HL-60 (cell line): ENCODE measurements at regions not wholly inside any gene's neighbourhood (a gene's known extent, or its start where the extent isn't known, plus 50 kb on each side); places are given as distances from the start of the nearest gene placed in this dataset.

Source experiments
- DNase-seq, 2 experiments: peaks; one replicate each; pipeline ENCODE4 v3.0.0-alpha.2; 2010 to 2020; ENCODE audit warnings: low read depth in 1 of 2, low spot score in 1 of 2
- H3K27ac ChIP-seq: fragments of 250-450 bp; sonication (Bioruptor Pico); replicated peaks from 2 replicates; pipeline ENCODE4 v1.5.1; 2020; ENCODE audit warnings: mild to moderate bottlenecking, moderate library complexity
- H3K27me3 ChIP-seq: fragments of 250-450 bp; sonication (Bioruptor Pico); 2 replicates; pipeline ENCODE4 v1.5.1; 2021; ENCODE audit warnings: mild to moderate bottlenecking, moderate library complexity; ENCODE audit not compliant: insufficient read depth, poor library complexity, severe bottlenecking
- H3K4me3 ChIP-seq: replicated peaks from 2 replicates; pipeline ENCODE4 v1.5.1; 2011; ENCODE audit warnings: mild to moderate bottlenecking, control low read depth, low read length; ENCODE audit not compliant: insufficient read depth
- CTCF ChIP-seq: IDR thresholded peaks from one replicate; pipeline ENCODE4 v1.5.1; 2011; ENCODE audit warnings: low read length, control low read depth, inconsistent platforms; ENCODE audit not compliant: insufficient read depth
- GABPA ChIP-seq: IDR thresholded peaks from 2 replicates; pipeline ENCODE4 v1.6.1; 2012; ENCODE audit warnings: low read depth
- POLR2AphosphoS5 ChIP-seq: IDR thresholded peaks from 2 replicates; pipeline ENCODE4 v1.6.1; 2012; ENCODE audit warnings: low read depth
- REST ChIP-seq: IDR thresholded peaks from 2 replicates; pipeline ENCODE4 v1.6.1; 2012; ENCODE audit warnings: low read depth; ENCODE audit not compliant: insufficient replicate concordance
- SPI1 ChIP-seq: IDR thresholded peaks from 2 replicates; pipeline ENCODE4 v1.6.1; 2012; ENCODE audit warnings: low read depth, mild to moderate bottlenecking, borderline replicate concordance

GRCh38 chr3:28039829-28040228, 201.6 kb upstream of the CMC1 start:
- TF ChIP-seq GABPA (no peak), REST (no peak), CTCF (no peak), POLR2AphosphoS5 (no peak), SPI1 (no peak)
- DNase-seq = no peak
- H3K27ac ChIP-seq = no peak overlapping the region
- no peaks in the 10 kb centered on the region for H3K27me3 ChIP-seq
- H3K4me3 ChIP-seq = no peak overlapping the region

- no peaks in the 10 kb centered on the region for H3K27me3 ChIP-seq
- no peak overlapping the region for H3K27ac ChIP-seq
- no peak for DNase-seq
Measured at GRCh38 chr3:28042095-28042635, 199.3 kb upstream of the CMC1 start.

GRCh38 chr3:28042707-28043106, 198.7 kb upstream of the CMC1 start:
- H3K4me3 ChIP-seq = no peak overlapping the region
- no peak for DNase-seq
- H3K27me3 ChIP-seq = no peaks in the 10 kb centered on the region
- no peak for TF ChIP-seq REST
- no peak for TF ChIP-seq GABPA
- TF ChIP-seq CTCF = no peak
- TF ChIP-seq SPI1 = no peak
- TF ChIP-seq POLR2AphosphoS5 = no peak
- H3K27ac ChIP-seq = no peak overlapping the region

More at GRCh38 chr3:28042095-28042635, 199.3 kb upstream of the CMC1 start:
- no peak for TF ChIP-seq SPI1
- TF ChIP-seq REST = no peak
- TF ChIP-seq GABPA = no peak
- no peak for TF ChIP-seq CTCF
- no peak overlapping the region for H3K4me3 ChIP-seq
